ENCODE measurements at regions not wholly inside any gene's neighbourhood (a gene's known extent, or its start where the extent isn't known, plus 50 kb on each side); places are given as distances from the start of the nearest gene placed in this dataset.

- no peak for DNase-seq (ENCODE audit: low spot score)
Measured at GRCh38 chr22:48171271-48171691, 1408.8 kb downstream of the TBC1D22A start.

GRCh38 chr22:48169227-48169626, 1406.8 kb downstream of the TBC1D22A start:
- DNase-seq (ENCODE audit: low spot score), result no peak

DNA sequence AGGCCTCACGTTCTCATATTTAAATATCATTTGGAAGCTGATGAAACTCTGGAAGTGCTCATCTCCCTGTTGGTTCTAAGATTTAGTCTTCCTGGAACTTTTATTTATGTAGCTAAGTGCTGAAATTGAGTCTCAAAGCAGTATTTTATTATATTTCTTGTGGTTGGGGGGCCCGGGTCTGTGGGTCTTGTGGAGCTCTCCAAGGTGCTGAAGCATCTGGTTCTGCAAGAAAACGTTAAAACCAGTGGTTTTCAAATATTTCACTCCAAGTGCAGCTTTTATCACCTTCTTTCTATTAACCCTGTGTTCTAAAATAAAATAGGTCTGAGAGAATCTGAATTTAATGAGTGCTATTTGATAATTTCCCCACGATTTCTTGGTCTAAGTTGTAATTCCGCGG, 1404.8 kb downstream of the TBC1D22A start:
- peak; percentile 39 for DNase-seq (ENCODE audit: low spot score)

- DNase-seq (ENCODE audit: low spot score), result no peak
Measured at GRCh38 chr22:48161298-48161697, 1398.8 kb downstream of the TBC1D22A start.

DNA sequence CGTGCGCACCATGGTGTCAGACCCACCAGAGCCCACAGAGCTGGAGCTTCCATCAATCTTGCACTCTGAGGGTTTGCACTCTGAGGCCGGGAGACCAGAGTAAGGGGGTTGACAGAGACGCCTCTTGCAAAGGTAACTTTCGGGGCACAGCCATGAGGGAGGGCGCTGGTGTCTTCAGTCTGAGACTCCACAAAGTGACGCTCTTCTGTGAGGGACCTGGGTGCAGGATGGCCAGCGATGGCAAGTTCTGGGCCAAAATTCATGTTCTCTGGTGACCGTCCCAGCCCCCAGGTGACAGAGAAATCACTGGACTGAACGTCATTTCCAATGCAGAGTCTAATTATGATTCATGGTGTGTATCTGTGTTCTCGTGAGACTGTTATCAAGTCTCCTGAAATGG, 1395.2 kb downstream of the TBC1D22A start:
- DNase-seq (ENCODE audit: low spot score), result no peak

DNA sequence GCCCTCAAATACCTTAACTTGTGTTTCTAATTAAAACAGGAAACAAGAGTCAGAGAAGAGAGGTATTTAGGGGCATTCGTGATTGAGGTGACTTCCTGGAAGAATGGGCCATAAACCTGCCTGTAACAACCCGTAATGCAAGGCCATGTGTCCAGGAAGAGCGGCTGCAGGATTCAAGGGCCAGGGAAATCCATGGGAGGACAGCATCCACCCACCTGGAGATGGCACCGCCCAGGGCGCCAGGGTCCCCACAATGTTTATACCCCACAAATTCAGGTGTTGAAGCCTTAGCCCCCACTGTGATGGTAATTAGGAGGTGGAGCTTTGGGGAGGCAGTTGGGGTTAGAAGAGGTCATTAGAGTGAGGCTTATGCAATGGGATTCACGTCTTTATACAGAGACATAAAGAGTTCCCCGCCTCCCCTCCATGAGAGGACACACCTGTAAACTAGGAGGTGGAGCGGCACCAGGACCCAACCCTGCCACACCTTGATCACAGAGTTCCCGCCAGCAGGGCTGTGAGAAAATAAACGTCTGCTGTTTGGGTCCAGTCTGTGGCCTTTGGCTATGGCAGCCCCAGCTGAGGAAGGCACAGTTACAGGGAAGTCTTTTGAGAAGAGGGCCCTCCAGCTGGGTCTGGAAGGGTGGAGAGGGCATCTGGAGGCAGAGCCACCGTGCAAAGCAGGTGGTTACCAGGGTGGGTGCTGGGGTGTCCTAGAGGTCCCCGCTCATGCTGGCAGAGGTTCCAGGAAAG, 1394.3 kb downstream of the TBC1D22A start:
- DNase-seq (ENCODE audit: low spot score), result no peak

DNA sequence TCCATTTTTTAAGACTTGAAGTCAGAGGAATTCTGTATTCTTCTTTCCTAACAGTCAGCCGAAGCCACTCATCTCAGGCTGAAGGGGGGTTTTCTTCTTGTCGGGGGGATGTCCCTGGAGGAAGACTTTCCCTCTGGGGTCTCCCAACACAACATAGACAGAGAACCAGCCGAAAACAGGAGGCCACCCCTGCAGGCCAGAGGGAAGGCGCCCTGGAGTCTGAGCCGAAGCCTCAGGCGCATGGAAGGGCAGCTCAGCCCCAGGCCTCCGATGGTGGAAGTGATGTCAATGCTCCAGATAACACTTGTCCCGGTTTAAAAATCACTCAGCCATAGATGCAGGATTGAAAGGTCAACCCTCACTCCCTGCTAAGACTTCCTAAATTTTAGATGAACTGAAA, 1393.0 kb downstream of the TBC1D22A start:
- no peak for DNase-seq (ENCODE audit: low spot score)

DNA sequence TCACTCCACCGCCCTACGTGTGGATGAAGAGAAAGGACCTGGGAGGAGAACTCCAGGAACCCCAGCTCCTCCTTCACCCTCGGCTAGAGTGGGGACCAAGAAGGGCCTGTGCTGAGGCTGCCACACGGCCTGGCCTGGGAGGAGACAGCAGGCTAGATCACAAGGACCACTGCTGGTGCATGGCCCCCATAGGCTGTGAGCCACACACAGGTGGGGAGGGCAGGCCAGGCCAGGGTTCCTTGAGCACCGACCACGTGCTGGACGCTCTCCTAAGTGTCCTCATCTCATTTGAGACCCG, 1392.4 kb downstream of the TBC1D22A start:
- no peak for DNase-seq (ENCODE audit: low spot score)

GRCh38 chr22:48154169-48154942, 1391.9 kb downstream of the TBC1D22A start:
- DNase-seq (ENCODE audit: low spot score), result no peak

DNA sequence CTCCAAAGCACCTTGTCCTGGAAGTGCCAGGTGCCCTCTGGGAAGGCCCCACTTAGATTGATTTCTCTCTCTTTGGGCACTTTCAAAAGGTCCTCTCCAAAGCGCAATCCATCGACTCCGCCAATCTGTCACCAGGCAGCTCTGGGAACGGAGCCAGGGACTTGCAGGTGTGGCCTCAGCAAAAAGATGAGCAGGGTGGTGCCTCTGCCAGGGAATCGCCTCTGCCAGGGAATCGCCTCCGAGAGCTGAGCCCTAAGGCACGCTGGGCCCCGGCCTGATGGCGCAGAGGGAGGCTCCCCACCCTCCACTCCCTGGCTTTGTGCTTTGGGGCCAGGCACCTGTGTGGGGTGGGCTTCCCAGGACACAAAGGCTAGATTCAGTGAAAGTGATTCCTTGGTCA, 1391.3 kb downstream of the TBC1D22A start:
- no peak for DNase-seq (ENCODE audit: low spot score)

GRCh38 chr22:48152916-48153315, 1390.5 kb downstream of the TBC1D22A start:
- DNase-seq (ENCODE audit: low spot score), result no peak

DNA sequence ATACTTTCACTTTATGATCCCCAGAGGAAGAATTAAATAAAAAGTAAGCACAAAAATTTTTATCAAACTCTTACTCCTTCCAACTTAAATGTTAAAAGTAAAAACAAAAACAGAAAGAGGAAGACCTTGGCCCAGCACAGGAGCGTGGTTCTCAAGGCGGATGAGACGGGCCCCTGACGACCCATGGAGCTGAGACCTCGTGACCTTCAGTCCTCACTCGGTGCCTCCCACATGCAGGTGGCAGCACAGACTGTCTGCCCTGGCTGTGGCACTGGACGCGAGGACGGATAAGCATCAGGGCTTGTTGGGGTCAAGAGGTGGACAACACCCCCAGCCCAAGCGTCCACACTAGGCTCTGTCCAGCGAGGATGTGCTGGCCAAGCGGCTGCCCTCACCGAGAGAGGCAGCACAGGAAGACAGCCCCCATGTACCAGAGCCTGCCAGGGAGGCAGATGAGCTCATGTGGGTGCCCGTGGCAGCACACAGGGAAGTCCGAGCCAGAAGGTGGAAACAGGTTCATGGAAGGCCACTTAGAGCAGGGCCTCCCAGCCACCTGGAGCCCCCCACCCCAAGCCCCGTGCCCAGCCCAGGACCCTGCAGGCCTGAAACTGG, 1389.8 kb downstream of the TBC1D22A start:
- DNase-seq (ENCODE audit: low spot score), result no peak

- DNase-seq (ENCODE audit: low spot score), result no peak
Measured at GRCh38 chr22:48151641-48152040, 1389.2 kb downstream of the TBC1D22A start.

- DNase-seq (ENCODE audit: low spot score), result no peak
Measured at GRCh38 chr22:48147831-48148230, 1385.4 kb downstream of the TBC1D22A start.

DNA sequence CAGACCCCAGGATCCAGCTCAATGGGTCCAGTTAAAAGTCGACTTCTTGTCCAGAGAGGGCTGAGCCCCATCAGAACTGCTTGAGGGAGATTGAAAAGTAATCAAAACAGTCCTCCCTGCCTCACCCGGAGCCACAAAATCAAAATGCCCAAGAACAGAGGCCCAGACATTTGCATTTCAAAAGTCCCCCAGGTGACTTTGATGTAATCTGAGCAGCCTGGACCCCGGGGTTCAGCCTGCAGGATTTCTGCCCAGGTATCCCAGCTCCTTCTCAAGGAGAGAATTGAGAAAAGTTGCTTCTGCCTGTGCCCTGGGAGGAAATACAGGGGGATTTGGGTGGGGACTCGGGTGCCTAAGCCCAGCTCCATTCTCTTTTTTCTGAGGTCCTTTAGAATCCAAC, 1385.0 kb downstream of the TBC1D22A start:
- DNase-seq (ENCODE audit: low spot score), result peak; percentile 57

DNA sequence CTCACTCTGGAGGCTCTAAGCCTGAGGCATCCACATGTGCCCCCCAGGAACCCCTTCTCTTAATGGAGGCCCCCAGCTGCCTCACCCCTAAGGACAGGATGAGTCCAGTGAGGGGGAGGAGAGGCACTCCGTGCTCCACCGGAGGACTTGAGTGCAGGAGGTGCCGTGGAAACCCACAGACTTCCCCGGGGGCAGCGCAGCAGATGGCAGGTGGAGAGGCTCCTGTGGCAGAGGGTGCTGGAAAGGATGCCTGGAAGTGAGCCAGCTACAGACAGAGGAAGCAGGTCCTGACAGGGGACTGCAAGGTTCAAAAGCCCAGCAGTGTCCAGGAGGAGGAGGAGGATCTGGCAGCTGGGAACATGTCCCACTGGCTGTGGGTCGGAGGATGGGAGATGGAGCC, 1384.0 kb downstream of the TBC1D22A start:
- no peak for DNase-seq (ENCODE audit: low spot score)

DNA sequence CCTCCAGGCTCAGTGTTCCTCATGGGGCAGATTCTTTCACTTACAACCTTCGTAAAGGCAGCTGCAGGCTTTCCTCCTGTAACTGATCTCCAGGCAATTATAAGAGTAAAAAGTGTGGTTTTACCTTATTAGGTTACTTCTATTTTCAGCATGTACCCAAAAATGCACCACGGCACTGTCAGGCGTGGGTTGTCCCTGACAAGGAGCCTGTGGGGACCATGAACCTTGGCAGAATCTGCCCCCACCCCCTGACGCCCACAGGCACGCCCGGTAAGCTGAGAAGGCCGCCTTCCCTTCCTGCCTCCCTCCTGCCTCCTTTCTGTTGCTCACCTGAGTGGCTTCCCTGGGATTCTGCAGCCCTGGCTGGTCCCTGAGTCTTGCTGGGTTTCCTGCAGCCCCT, 1383.3 kb downstream of the TBC1D22A start:
- DNase-seq (ENCODE audit: low spot score), result no peak

DNA sequence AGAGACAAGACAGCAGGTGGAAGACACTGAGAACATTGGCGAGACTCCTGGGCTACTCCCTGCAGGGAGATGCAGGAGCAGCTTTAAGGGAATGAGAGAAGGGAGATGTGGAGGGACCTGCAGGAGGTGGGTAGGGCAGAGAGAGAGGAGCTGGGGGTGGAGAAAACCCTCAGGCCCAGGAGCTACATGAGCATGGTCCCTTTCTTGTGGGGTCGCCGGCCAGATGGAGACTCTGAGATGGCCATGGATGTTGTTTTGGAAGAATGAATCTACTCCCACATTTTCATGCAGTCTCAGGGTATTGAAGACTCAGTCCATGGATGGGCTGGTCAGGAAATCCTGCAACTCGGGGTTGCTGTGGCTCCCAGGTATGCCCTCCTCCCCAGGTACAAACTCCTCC, 1381.9 kb downstream of the TBC1D22A start:
- no peak for DNase-seq (ENCODE audit: low spot score)

GRCh38 chr22:48143856-48144255, 1381.4 kb downstream of the TBC1D22A start:
- DNase-seq (ENCODE audit: low spot score), result no peak

- DNase-seq (ENCODE audit: low spot score), result no peak
Measured at GRCh38 chr22:48142388-48142787, 1379.9 kb downstream of the TBC1D22A start.

DNA sequence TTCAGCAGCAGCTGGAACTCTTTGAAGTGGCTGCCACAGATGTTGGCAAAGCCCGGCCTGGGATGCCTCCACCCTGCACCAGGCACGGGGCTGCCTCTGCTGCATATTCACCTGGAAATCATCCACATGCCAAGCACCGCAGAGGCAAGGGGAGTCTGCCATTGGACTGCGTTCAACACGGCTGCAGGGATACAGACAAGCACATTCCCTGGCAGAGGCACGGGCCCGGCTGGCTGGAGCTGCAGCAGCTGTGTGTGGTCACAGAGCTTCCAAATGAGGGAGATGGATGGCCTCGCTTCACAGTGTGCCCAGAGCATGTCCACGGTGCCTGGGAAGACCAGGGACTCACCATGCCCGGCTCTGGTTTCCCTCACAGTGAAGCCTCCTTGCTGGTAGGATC, 1378.9 kb downstream of the TBC1D22A start:
- no peak for DNase-seq (ENCODE audit: low spot score)

- no peak for DNase-seq (ENCODE audit: low spot score)
Measured at GRCh38 chr22:48140261-48140813, 1377.9 kb downstream of the TBC1D22A start.

- no peak for DNase-seq (ENCODE audit: low spot score)
Measured at GRCh38 chr22:48139776-48140175, 1377.3 kb downstream of the TBC1D22A start.

Data from iPS-NIHi11 (cell line).